Natural killer cell (primary cell): ENCODE measurements at regions not wholly inside any gene's neighbourhood (a gene's known extent, or its start where the extent isn't known, plus 50 kb on each side); places are given as distances from the start of the nearest gene placed in this dataset.
"Not testable (repeated sequence)": the region's sequence is repeated elsewhere in the genome, so short reads cannot be mapped to it uniquely, and the experiment has no call there.

Source experiments
- ATAC-seq, 3 donors: fragments of 150-1000 bp in 2 of 3; fragments of 200-7000 bp in 1 of 3; cut with Tn5 transposase; 1 replicate in 1 of 3; 2 replicates in 2 of 3; pipeline ENCODE4 v1.10.0; 2021; ENCODE audit warnings: mild to moderate bottlenecking in 2 of 3, moderate library complexity in 2 of 3
- DNase-seq, 2 donors: peaks; one replicate each; pipeline versions ENCODE4 v3.0.0 to v3.0.0-alpha.2; 2013 to 2021; ENCODE audit warnings: mixed read lengths in 1 of 2
- H3K27ac ChIP-seq: one replicate; pipeline ENCODE4 v1.5.1; 2013; ENCODE audit warnings: mild to moderate bottlenecking, low read length
- H3K27me3 ChIP-seq: one replicate; pipeline ENCODE4 v1.6.1; 2013; ENCODE audit warnings: low read length; ENCODE audit not compliant: control insufficient read depth, insufficient read depth
- H3K36me3 ChIP-seq: one replicate; pipeline ENCODE4 v1.6.1; 2013; ENCODE audit warnings: low read length; ENCODE audit not compliant: control insufficient read depth, insufficient read depth
- H3K4me1 ChIP-seq: one replicate; pipeline ENCODE4 v1.6.1; 2013; ENCODE audit warnings: low read length; ENCODE audit not compliant: control insufficient read depth, insufficient read depth
- H3K4me3 ChIP-seq: one replicate; pipeline ENCODE4 v1.5.1; 2013; ENCODE audit warnings: low read length
- H3K9me3 ChIP-seq: one replicate; pipeline ENCODE4 v1.6.1; 2013; ENCODE audit warnings: low read length; ENCODE audit not compliant: control insufficient read depth, insufficient read depth
- H3K27ac Mint-ChIP-seq, 2 donors: one replicate each; pipeline ENCODE4 v1.8.0; 2022; ENCODE audit warnings: mild to moderate bottlenecking in 2 of 2, mixed read lengths in 2 of 2, moderate library complexity in 1 of 2
- H3K27me3 Mint-ChIP-seq, 2 donors: one replicate each; pipeline ENCODE4 v1.8.0; 2022; ENCODE audit warnings: low read depth in 2 of 2, mixed read lengths in 2 of 2
- H3K36me3 Mint-ChIP-seq: one replicate; pipeline ENCODE4 v1.8.0; 2022; ENCODE audit warnings: mixed read lengths
- H3K4me1 Mint-ChIP-seq, 2 donors: one replicate each; pipeline ENCODE4 v1.8.0; 2022; ENCODE audit warnings: mixed read lengths in 2 of 2
- H3K4me3 Mint-ChIP-seq: one replicate; pipeline ENCODE4 v1.8.0; 2022; ENCODE audit warnings: mild to moderate bottlenecking, moderate library complexity, mixed read lengths
- H3K9me3 Mint-ChIP-seq, 2 donors: one replicate each; pipeline ENCODE4 v1.8.0; 2022; ENCODE audit warnings: mixed read lengths in 2 of 2
- WGBS: methylation state at CpG from one replicate; pipeline ENCODE4 v1.1.7; 2013; ENCODE audit warnings: missing lambda C conversion rate; ENCODE audit not compliant: insufficient coverage; 5-methylcytosine and 5-hydroxymethylcytosine counted together
- intact Hi-C: fragments of 100-400 bp; cut with micrococcal nuclease; formaldehyde crosslinking; loops from one replicate; pipeline ENCODE4 v1.14.2; 2022
- TF ChIP-seq, protein P1 (sequence below): fragments of 200-600 bp; IDR thresholded peaks from one replicate; pipeline ENCODE4 v1.8.0; 2022; ENCODE audit warnings: antibody characterized with exemption

GRCh38 chr1:163596106-163596505 lies 274.4 kb downstream of the NUF2 start:
- H3K4me1 ChIP-seq, H3K27me3 Mint-ChIP-seq, ATAC-seq, DNase-seq, H3K27ac Mint-ChIP-seq, H3K27ac ChIP-seq, H3K9me3 ChIP-seq, H3K27me3 ChIP-seq, H3K36me3 ChIP-seq, H3K36me3 Mint-ChIP-seq, intact Hi-C loops, H3K4me3 Mint-ChIP-seq, H3K4me3 ChIP-seq, H3K4me1 Mint-ChIP-seq: not testable (repeated sequence)
- WGBS, result 80% methylated on average over 2 of the region's 3 CpGs
- H3K9me3 Mint-ChIP-seq, result peaks cover 12% of the 10 kb centered on the region in 2 donors

DNA sequence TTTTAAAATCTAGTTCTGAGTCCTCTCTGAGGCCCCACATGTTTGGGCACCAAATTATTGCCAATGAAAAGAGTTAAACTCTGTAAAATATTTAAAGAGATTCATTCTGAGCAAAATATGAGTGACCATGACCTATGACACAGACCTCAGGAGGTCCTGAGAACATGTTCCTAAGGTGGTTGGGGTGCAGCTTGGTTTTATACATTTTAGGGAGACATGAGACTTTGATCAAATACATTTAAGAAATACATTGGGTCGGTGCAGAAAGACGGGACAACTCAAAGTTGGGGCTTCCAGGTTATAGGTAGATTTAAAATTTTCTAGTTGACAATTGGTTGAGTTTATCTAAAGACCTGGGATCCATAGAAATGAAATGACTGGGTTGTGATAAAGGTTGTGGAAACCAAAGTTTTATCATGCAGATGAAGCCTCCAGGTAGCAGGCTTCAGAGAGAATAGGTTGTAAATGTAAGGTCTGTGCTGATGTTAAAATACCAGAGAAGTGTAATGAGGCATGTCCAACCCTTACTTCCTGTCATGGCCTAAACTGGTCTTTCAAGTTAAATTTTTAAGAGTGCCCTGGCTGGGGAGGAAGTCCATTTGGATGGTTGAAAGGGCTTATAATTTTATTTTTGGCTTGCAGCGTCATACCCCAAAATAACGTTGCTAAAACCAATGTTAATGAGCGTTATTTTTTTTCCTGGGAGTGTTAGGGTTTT lies 274.9 kb downstream of the NUF2 start:
- Mint-ChIP-seq H3K4me1 (no peaks in the 10 kb centered on the region), H3K27ac (no peak overlapping the region), H3K27me3 (no peaks in the 10 kb centered on the region), H3K4me3 (no peak overlapping the region), H3K9me3 (peaks cover 11 to 12% of the 10 kb centered on the region in 2 donors), H3K36me3 (no peaks in the 10 kb centered on the region)
- no peak for ATAC-seq
- Histone ChIP-seq H3K36me3 (no peaks in the 10 kb centered on the region), H3K4me1 (no peaks in the 10 kb centered on the region), H3K27ac (no peak overlapping the region), H3K9me3 (no peaks in the 10 kb centered on the region), H3K27me3 (no peaks in the 10 kb centered on the region), H3K4me3 (no peak overlapping the region)
- intact Hi-C loops, result no loop called here
- WGBS, result 75% methylated on average over 4 of the region's 5 CpGs
- TF ChIP-seq, protein P1, sequence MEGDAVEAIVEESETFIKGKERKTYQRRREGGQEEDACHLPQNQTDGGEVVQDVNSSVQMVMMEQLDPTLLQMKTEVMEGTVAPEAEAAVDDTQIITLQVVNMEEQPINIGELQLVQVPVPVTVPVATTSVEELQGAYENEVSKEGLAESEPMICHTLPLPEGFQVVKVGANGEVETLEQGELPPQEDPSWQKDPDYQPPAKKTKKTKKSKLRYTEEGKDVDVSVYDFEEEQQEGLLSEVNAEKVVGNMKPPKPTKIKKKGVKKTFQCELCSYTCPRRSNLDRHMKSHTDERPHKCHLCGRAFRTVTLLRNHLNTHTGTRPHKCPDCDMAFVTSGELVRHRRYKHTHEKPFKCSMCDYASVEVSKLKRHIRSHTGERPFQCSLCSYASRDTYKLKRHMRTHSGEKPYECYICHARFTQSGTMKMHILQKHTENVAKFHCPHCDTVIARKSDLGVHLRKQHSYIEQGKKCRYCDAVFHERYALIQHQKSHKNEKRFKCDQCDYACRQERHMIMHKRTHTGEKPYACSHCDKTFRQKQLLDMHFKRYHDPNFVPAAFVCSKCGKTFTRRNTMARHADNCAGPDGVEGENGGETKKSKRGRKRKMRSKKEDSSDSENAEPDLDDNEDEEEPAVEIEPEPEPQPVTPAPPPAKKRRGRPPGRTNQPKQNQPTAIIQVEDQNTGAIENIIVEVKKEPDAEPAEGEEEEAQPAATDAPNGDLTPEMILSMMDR, result no peak
- no peak for DNase-seq

GRCh38 chr1:163604321-163604720 lies 282.6 kb downstream of the NUF2 start:
- Histone ChIP-seq H3K27ac (no peak overlapping the region), H3K9me3 (no peaks in the 10 kb centered on the region), H3K36me3 (no peaks in the 10 kb centered on the region), H3K27me3 (no peaks in the 10 kb centered on the region), H3K4me1 (no peaks in the 10 kb centered on the region), H3K4me3 (no peak overlapping the region)
- DNase-seq (no peak), ATAC-seq (no peak)
- H3K4me1 Mint-ChIP-seq, result no peaks in the 10 kb centered on the region
- TF ChIP-seq, protein P1, result no peak
- no peaks in the 10 kb centered on the region for H3K36me3 Mint-ChIP-seq
- WGBS, result 89% methylated on average over 6 of the region's 6 CpGs
- intact Hi-C loops, result no loop called here
- H3K27me3 Mint-ChIP-seq, result no peaks in the 10 kb centered on the region
- H3K9me3 Mint-ChIP-seq, result peaks cover 8 to 9% of the 10 kb centered on the region in 2 donors
- no peak overlapping the region for H3K4me3 Mint-ChIP-seq
- no peak overlapping the region for H3K27ac Mint-ChIP-seq

DNA sequence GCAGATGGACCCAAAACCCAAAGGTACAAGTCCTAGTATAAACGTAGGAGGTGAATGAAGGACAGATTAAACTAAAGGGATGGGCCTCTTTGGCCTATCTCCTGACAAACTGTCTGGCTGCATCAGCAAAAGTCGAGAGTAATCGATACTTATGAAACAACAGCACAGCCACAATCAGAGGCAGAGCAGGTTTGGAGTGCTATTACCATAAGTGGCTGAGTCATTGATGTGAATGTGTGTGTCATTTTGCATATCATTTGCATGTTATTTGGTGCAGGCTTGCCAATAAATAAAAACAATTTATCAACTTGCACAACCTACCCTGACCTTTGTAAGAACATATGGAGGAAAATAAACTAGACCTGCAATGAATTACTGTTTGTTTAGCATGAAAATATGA lies 283.1 kb downstream of the NUF2 start:
- H3K36me3 ChIP-seq, result no peaks in the 10 kb centered on the region
- no peaks in the 10 kb centered on the region for H3K4me1 Mint-ChIP-seq

More for the DNA sequence above, 283.1 kb downstream of the NUF2 start:
- H3K9me3 Mint-ChIP-seq, result peaks cover 6 to 9% of the 10 kb centered on the region in 2 donors
- ATAC-seq (no peak), DNase-seq (no peak)
- H3K27ac Mint-ChIP-seq, result no peak overlapping the region
- H3K4me3 Mint-ChIP-seq, result no peak overlapping the region
- Histone ChIP-seq H3K4me3 (no peak overlapping the region), H3K9me3 (no peaks in the 10 kb centered on the region), H3K4me1 (no peaks in the 10 kb centered on the region), H3K27ac (no peak overlapping the region), H3K27me3 (no peaks in the 10 kb centered on the region)
- no peaks in the 10 kb centered on the region for H3K27me3 Mint-ChIP-seq
- H3K36me3 Mint-ChIP-seq, result no peaks in the 10 kb centered on the region
- WGBS, result 79% methylated on average over 3 of the region's 3 CpGs
- intact Hi-C loops, result no loop called here
- TF ChIP-seq, protein P1, result no peak
